Mucosa of rectum (tissue), 2 donors: ENCODE measurements at regions not wholly inside any gene's neighbourhood (a gene's known extent, or its start where the extent isn't known, plus 50 kb on each side); places are given as distances from the start of the nearest gene placed in this dataset.
A peak's percentile ranks its signal among the peaks of the same experiment; 100 is the strongest.

Experiments
- H3K27ac ChIP-seq, 2 donors: one replicate each; pipeline ENCODE4 v1.7.0; 2013; ENCODE audit warnings: inconsistent platforms in 2 of 2, low read depth in 2 of 2, low read length in 2 of 2
- H3K27me3 ChIP-seq, 2 donors: one replicate each; pipeline ENCODE4 v1.7.0; 2013; ENCODE audit warnings: low read length in 2 of 2; ENCODE audit not compliant: control insufficient read depth in 2 of 2, insufficient read depth in 2 of 2
- H3K36me3 ChIP-seq, 2 donors: one replicate each; pipeline ENCODE4 v1.7.0; 2013; ENCODE audit warnings: low read length in 2 of 2; ENCODE audit not compliant: control insufficient read depth in 2 of 2, insufficient read depth in 2 of 2
- H3K4me1 ChIP-seq, 2 donors: one replicate each; pipeline ENCODE4 v1.7.0; 2013; ENCODE audit warnings: low read length in 2 of 2, mild to moderate bottlenecking in 1 of 2; ENCODE audit not compliant: control insufficient read depth in 2 of 2, insufficient read depth in 2 of 2
- H3K4me3 ChIP-seq, 2 donors: one replicate each; pipeline ENCODE4 v1.7.0; 2013; ENCODE audit warnings: low read length in 2 of 2
- H3K9ac ChIP-seq, 2 donors: one replicate each; pipeline ENCODE4 v1.7.0; 2013; ENCODE audit warnings: low read length in 2 of 2, low read depth in 1 of 2, mild to moderate bottlenecking in 1 of 2
- H3K9me3 ChIP-seq, 2 donors: one replicate each; pipeline ENCODE4 v1.7.0; 2013; ENCODE audit warnings: low read length in 2 of 2; ENCODE audit not compliant: control insufficient read depth in 2 of 2
- donor health status: healthy.
- donor health status: Normal muscosa, but diverticular disease.

DNA sequence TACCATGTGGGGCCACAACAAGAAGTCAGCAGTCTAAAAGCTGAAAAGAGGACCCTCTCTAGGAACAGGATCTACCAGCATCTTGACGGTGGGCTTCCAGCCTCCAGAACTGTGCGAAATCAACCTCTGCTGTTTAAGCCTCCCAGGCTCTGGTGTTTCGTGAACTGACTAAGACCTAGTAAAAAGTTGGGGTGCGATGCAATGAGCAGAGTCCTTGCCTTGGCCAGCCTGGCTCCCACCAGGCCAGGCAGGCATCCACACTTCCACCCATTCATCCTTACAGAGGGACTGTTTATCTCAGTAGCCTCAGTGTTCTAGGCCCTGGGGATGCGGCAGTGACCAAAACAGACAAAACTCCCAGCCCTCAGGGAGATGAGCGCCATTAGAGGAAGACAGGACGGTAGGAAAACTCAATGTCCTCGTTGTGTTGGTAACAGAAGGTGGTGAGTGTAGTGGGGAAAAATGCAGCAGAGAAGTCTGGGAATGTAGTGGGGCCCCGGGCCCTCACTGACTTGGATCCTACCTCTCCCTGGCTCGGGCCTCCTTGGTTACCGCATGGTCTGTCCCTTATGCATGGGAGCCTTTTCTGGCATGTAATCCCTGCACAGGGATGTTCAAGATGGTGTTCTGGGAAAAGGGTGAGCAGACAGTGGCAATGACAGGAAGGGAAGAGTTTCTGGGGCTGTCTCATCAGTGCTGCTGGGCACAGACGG, 271.8 kb upstream of the HS6ST1 start:
- H3K36me3 ChIP-seq, result no peaks in the 10 kb centered on the region
- H3K9ac ChIP-seq, result no peak overlapping the region
- H3K4me1 ChIP-seq, result peaks cover 4 to 5% of the 10 kb centered on the region in 2 donors
- peaks cover 0 to 1% of the 10 kb centered on the region in 2 donors for H3K27me3 ChIP-seq
- H3K9me3 ChIP-seq, result no peaks in the 10 kb centered on the region
- H3K4me3 ChIP-seq, result no peak overlapping the region
- no peak overlapping the region for H3K27ac ChIP-seq

- H3K4me3 ChIP-seq, result no peak overlapping the region
- no peaks in the 10 kb centered on the region for H3K9me3 ChIP-seq
- no peaks in the 10 kb centered on the region for H3K36me3 ChIP-seq
- no peak overlapping the region for H3K27ac ChIP-seq
- H3K9ac ChIP-seq, result no peak overlapping the region
- peaks cover 4 to 5% of the 10 kb centered on the region in 2 donors for H3K4me1 ChIP-seq
- peaks cover 0 to 1% of the 10 kb centered on the region in 2 donors for H3K27me3 ChIP-seq
Measured at GRCh38 chr2:128591022-128591860, 272.6 kb upstream of the HS6ST1 start.

- Histone ChIP-seq H3K4me3 (no peak overlapping the region), H3K36me3 (no peaks in the 10 kb centered on the region), H3K9ac (no peak overlapping the region), H3K27me3 (peaks cover 0 to 1% of the 10 kb centered on the region in 2 donors), H3K4me1 (peaks cover 4 to 5% of the 10 kb centered on the region in 2 donors), H3K9me3 (no peaks in the 10 kb centered on the region), H3K27ac (no peak overlapping the region)
Measured at GRCh38 chr2:128591861-128592822, 273.5 kb upstream of the HS6ST1 start.

DNA sequence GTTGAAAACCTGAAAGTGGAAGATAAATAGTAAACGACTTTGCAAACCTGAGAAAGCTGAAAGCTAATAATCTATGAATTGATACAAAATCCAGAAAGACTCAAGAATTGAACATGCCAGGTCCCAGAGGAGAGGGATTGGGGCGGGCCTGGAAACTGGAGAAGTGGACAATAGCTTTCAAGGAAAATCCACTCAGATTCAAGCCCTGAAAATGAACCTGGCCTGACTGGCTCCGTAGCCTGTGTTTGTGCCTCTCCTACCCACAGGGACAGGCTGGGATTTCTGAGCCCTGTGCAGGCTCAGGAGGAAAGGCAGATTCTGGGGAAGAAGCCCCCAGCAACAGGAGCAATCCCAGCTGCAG, 274.8 kb upstream of the HS6ST1 start:
- Histone ChIP-seq H3K4me3 (no peak overlapping the region), H3K9ac (no peak overlapping the region), H3K4me1 (peaks cover 4 to 5% of the 10 kb centered on the region in 2 donors), H3K27me3 (peaks cover 0 to 1% of the 10 kb centered on the region in 2 donors), H3K36me3 (no peaks in the 10 kb centered on the region), H3K27ac (no peak overlapping the region), H3K9me3 (no peaks in the 10 kb centered on the region)

DNA sequence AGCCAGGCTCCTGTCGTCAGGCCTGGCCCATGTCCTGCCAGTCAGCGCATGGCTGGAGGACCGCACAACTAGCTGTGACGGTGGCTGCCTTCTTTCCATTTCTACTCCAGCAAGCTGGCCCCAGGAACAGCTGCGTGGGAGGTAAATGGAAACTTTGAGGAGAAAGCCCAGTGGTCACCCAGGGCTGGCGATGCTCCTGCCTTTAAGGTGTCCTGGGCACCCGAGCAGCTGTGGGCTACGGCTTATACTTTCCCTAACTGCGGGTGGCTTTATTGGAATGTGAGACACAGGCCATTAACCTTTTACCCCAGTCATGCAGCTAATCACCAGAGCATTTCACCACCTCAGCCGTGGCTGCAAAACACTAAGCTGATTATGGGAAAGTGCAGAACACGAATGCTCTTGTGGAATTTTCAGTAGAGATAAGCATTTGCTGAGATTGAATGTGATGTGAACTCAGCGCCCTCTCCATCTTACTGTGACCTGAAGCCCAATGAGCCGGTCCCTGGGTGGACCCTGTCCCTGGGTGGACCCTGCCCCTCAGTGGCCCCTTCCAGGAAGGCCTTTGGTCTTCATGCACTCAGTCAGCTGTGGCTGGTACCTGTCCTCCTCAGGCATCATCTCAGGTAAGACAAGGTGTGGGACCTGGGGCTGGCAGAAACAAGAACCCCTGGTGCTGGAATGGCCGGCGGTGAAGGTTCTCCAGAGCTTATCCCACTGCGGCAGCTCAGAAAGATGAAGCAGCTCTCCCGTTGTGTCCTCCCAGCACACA, 275.4 kb upstream of the HS6ST1 start:
- no peak overlapping the region for H3K9ac ChIP-seq
- H3K4me1 ChIP-seq, result peaks cover 4 to 5% of the 10 kb centered on the region in 2 donors
- peaks cover 0 to 1% of the 10 kb centered on the region in 2 donors for H3K27me3 ChIP-seq
- H3K27ac ChIP-seq, result no peak overlapping the region
- no peaks in the 10 kb centered on the region for H3K36me3 ChIP-seq
- no peaks in the 10 kb centered on the region for H3K9me3 ChIP-seq
- no peak overlapping the region for H3K4me3 ChIP-seq

DNA sequence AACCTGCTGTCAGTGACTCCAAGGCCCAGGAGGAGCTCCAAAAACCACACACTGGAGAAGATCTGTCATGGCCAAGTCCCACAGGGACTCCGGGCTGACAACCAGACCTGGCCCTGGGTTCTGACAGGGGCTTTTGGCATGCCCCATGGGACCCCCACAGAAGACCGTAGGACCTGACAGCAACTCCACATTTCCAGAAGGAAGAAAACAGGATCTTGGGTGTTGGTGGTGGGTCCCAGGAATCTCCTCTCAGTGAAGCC, 275.9 kb upstream of the HS6ST1 start:
- H3K36me3 ChIP-seq, result no peaks in the 10 kb centered on the region
- H3K9me3 ChIP-seq, result no peaks in the 10 kb centered on the region
- no peak overlapping the region for H3K9ac ChIP-seq
- peaks cover 0 to 1% of the 10 kb centered on the region in 2 donors for H3K27me3 ChIP-seq
- H3K4me1 ChIP-seq, result peaks cover 4 to 5% of the 10 kb centered on the region in 2 donors
- peak overlapping the region in 1 of 2 donors; percentile 38 for H3K27ac ChIP-seq
- peak overlapping the region in 1 of 2 donors; percentile 31 for H3K4me3 ChIP-seq

GRCh38 chr2:128594953-128595677, 276.4 kb upstream of the HS6ST1 start:
- Histone ChIP-seq H3K9ac (no peak overlapping the region), H3K4me1 (peaks cover 4 to 5% of the 10 kb centered on the region in 2 donors), H3K36me3 (no peaks in the 10 kb centered on the region)

DNA sequence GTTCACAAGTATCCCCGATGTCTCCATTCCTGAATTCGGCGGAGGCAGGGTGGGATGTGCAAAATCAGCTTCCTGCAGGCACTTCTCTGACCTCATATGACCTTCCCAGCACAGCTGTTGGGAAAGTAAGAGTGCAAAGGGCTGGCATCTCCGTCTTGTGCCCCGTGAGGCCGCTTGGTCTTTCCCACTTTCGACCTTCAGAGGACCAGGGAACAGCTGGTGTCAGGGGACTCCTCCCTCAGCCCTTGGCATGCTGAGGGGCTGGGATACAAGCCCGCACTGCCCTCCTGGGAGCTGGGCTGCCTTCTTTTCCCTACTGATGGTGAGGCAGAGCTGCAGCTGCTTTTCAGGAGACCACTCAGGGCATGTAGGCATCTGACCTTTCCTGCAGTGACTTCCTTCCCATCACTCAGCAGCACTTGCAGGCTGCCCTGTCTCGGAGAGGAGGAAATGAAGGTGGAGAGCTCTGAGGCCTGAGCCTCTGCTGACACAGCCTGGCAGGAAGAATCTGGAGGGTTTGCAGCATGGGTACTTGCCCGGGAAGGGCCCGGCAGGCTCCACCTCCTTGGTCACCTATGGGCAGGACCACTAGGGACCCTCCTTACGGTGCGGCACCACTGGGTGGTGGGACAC, 277.2 kb upstream of the HS6ST1 start:
- Histone ChIP-seq H3K9ac (no peak overlapping the region), H3K9me3 (no peaks in the 10 kb centered on the region), H3K4me3 (no peak overlapping the region), H3K4me1 (peaks cover 4 to 5% of the 10 kb centered on the region in 2 donors), H3K27ac (no peak overlapping the region), H3K36me3 (no peaks in the 10 kb centered on the region), H3K27me3 (peaks cover 0 to 1% of the 10 kb centered on the region in 2 donors)

More at GRCh38 chr2:128594953-128595677, 276.4 kb upstream of the HS6ST1 start:
- Histone ChIP-seq H3K27me3 (peaks cover 0 to 1% of the 10 kb centered on the region in 2 donors), H3K4me3 (peak overlapping the region in 1 of 2 donors; percentile 31), H3K9me3 (no peaks in the 10 kb centered on the region), H3K27ac (peak overlapping the region in 1 of 2 donors; percentile 38)
